ENCODE measurements at regions not wholly inside any gene's neighbourhood (a gene's known extent, or its start where the extent isn't known, plus 50 kb on each side); places are given as distances from the start of the nearest gene placed in this dataset.
A peak's percentile ranks its signal among the peaks of the same experiment; 100 is the strongest.
"Not testable (repeated sequence)": the region's sequence is repeated elsewhere in the genome, so short reads cannot be mapped to it uniquely, and the experiment has no call there.

GRCh38 chr3:106282943-106283342 lies 414.1 kb upstream of the CBLB start:
- in situ Hi-C loops (cut with HindIII; ENCODE audit: low pct_unique_long_range_greater_than_20kb, low sequenced_read_pairs) = no loop called here
- no peak for DNase-seq (ENCODE audit: low read depth, low spot score)

GRCh38 chr3:106288781-106289180 lies 420.0 kb upstream of the CBLB start:
- DNase-seq (ENCODE audit: low read depth, low spot score) = no peak

GRCh38 chr3:106290304-106290997 lies 421.6 kb upstream of the CBLB start:
- in situ Hi-C loops (cut with HindIII; ENCODE audit: low pct_unique_long_range_greater_than_20kb, low sequenced_read_pairs) = no loop called here
- no peak for DNase-seq (ENCODE audit: low read depth, low spot score)

More at GRCh38 chr3:106288781-106289180, 420.0 kb upstream of the CBLB start:
- in situ Hi-C loops (cut with HindIII; ENCODE audit: low pct_unique_long_range_greater_than_20kb, low sequenced_read_pairs) = no loop called here

GRCh38 chr3:106293161-106293560 lies 424.3 kb upstream of the CBLB start:
- in situ Hi-C loops (cut with HindIII; ENCODE audit: low pct_unique_long_range_greater_than_20kb, low sequenced_read_pairs) = no loop called here
- no peak for DNase-seq (ENCODE audit: low read depth, low spot score)

- peak; percentile 83 for DNase-seq (ENCODE audit: low read depth, low spot score)
These were observed 425.3 kb upstream of the CBLB start for GRCh38 chr3:106294121-106294520.

GRCh38 chr3:106296062-106296461 lies 427.2 kb upstream of the CBLB start:
- in situ Hi-C loops (cut with HindIII; ENCODE audit: low pct_unique_long_range_greater_than_20kb, low sequenced_read_pairs) = no loop called here
- DNase-seq (ENCODE audit: low read depth, low spot score) = no peak

More at GRCh38 chr3:106294121-106294520, 425.3 kb upstream of the CBLB start:
- in situ Hi-C loops (cut with HindIII; ENCODE audit: low pct_unique_long_range_greater_than_20kb, low sequenced_read_pairs) = no loop called here

- in situ Hi-C loops (cut with HindIII; ENCODE audit: low pct_unique_long_range_greater_than_20kb, low sequenced_read_pairs) = no loop called here
These were observed 430.7 kb upstream of the CBLB start for GRCh38 chr3:106299300-106300098.

GRCh38 chr3:106302451-106303221 lies 433.8 kb upstream of the CBLB start:
- DNase-seq (ENCODE audit: low read depth, low spot score) = no peak
- in situ Hi-C loops (cut with HindIII; ENCODE audit: low pct_unique_long_range_greater_than_20kb, low sequenced_read_pairs) = no loop called here

More at GRCh38 chr3:106299300-106300098, 430.7 kb upstream of the CBLB start:
- no peak for DNase-seq (ENCODE audit: low read depth, low spot score)

GRCh38 chr3:106303766-106304165 lies 435.0 kb upstream of the CBLB start:
- in situ Hi-C loops (cut with HindIII; ENCODE audit: low pct_unique_long_range_greater_than_20kb, low sequenced_read_pairs) = no loop called here
- DNase-seq (ENCODE audit: low read depth, low spot score) = no peak

- in situ Hi-C loops (cut with HindIII; ENCODE audit: low pct_unique_long_range_greater_than_20kb, low sequenced_read_pairs) = no loop called here
- no peak for DNase-seq (ENCODE audit: low read depth, low spot score)
These were observed 436.3 kb upstream of the CBLB start for GRCh38 chr3:106305127-106305526.

GRCh38 chr3:106305882-106306435 lies 437.1 kb upstream of the CBLB start:
- in situ Hi-C loops (cut with HindIII; ENCODE audit: low pct_unique_long_range_greater_than_20kb, low sequenced_read_pairs) = no loop called here
- DNase-seq (ENCODE audit: low read depth, low spot score) = no peak

- in situ Hi-C loops (cut with HindIII; ENCODE audit: low pct_unique_long_range_greater_than_20kb, low sequenced_read_pairs) = no loop called here
These were observed 440.5 kb upstream of the CBLB start for GRCh38 chr3:106309274-106309673.

GRCh38 chr3:106309798-106310197 lies 441.0 kb upstream of the CBLB start:
- DNase-seq (ENCODE audit: low read depth, low spot score); in situ Hi-C loops (cut with HindIII; ENCODE audit: low pct_unique_long_range_greater_than_20kb, low sequenced_read_pairs): not testable (repeated sequence)

More at GRCh38 chr3:106309274-106309673, 440.5 kb upstream of the CBLB start:
- DNase-seq (ENCODE audit: low read depth, low spot score) = no peak

- no peak for DNase-seq (ENCODE audit: low read depth, low spot score)
These were observed 448.6 kb upstream of the CBLB start for GRCh38 chr3:106317141-106318055.

GRCh38 chr3:106321438-106321837 lies 452.6 kb upstream of the CBLB start:
- in situ Hi-C loops (cut with HindIII; ENCODE audit: low pct_unique_long_range_greater_than_20kb, low sequenced_read_pairs); DNase-seq (ENCODE audit: low read depth, low spot score): not testable (repeated sequence)

More at GRCh38 chr3:106317141-106318055, 448.6 kb upstream of the CBLB start:
- in situ Hi-C loops (cut with HindIII; ENCODE audit: low pct_unique_long_range_greater_than_20kb, low sequenced_read_pairs) = no loop called here

GRCh38 chr3:106323586-106323985 lies 454.8 kb upstream of the CBLB start:
- in situ Hi-C loops (cut with HindIII; ENCODE audit: low pct_unique_long_range_greater_than_20kb, low sequenced_read_pairs) = no loop called here
- no peak for DNase-seq (ENCODE audit: low read depth, low spot score)

Measured in SK-MEL-5 (cell line).